Neuronal stem cell (in vitro differentiated cells): ENCODE measurements at regions not wholly inside any gene's neighbourhood (a gene's known extent, or its start where the extent isn't known, plus 50 kb on each side); places are given as distances from the start of the nearest gene placed in this dataset.

Experiments
- DNase-seq: peaks from one replicate; pipeline ENCODE4 v3.0.0-alpha.2; 2013; ENCODE audit warnings: low spot score
- H2AFZ ChIP-seq: one replicate; pipeline ENCODE4 v1.6.1; 2013; ENCODE audit warnings: mild to moderate bottlenecking, low read length, inconsistent platforms
- H2AK5ac ChIP-seq: 2 replicates; pipeline ENCODE4 v1.6.1; 2013; ENCODE audit warnings: low read depth, mild to moderate bottlenecking, inconsistent platforms, low read length, moderate library complexity, mixed read lengths
- H2BK120ac ChIP-seq: 2 replicates; pipeline ENCODE4 v1.6.1; 2013; ENCODE audit warnings: low read depth, mild to moderate bottlenecking, inconsistent platforms, low read length, moderate library complexity, mixed read lengths
- H2BK12ac ChIP-seq: one replicate; pipeline ENCODE4 v1.6.1; 2013; ENCODE audit warnings: low read length, inconsistent platforms
- H2BK15ac ChIP-seq: 2 replicates; pipeline ENCODE4 v1.6.1; 2013; ENCODE audit warnings: mild to moderate bottlenecking, low read length, inconsistent platforms, mixed read lengths
- H2BK5ac ChIP-seq: one replicate; pipeline ENCODE4 v1.6.1; 2013; ENCODE audit warnings: inconsistent platforms, mild to moderate bottlenecking, low read length, moderate library complexity
- H3K14ac ChIP-seq: one replicate; pipeline ENCODE4 v1.6.1; 2013; ENCODE audit warnings: low read length, inconsistent platforms
- H3K18ac ChIP-seq: 2 replicates; pipeline ENCODE4 v1.6.1; 2013; ENCODE audit warnings: low read length, inconsistent platforms
- H3K23ac ChIP-seq: 2 replicates; pipeline ENCODE4 v1.6.1; 2013; ENCODE audit warnings: low read depth, mild to moderate bottlenecking, mixed read lengths, low read length, inconsistent platforms; ENCODE audit not compliant: poor library complexity
- H3K27ac ChIP-seq: replicated peaks from 3 replicates; pipeline ENCODE4 v1.5.1; 2013; ENCODE audit warnings: low read length, inconsistent platforms
- H3K27me3 ChIP-seq, 3 experiments: 2 replicates each; pipeline ENCODE4 v1.6.1; 2013; ENCODE audit warnings: low read length in 3 of 3, mild to moderate bottlenecking in 2 of 3, inconsistent platforms in 1 of 3, low read depth in 1 of 3, mixed read lengths in 1 of 3, moderate library complexity in 1 of 3; ENCODE audit not compliant: control insufficient read depth in 3 of 3, insufficient read depth in 3 of 3
- H3K36me3 ChIP-seq, 2 donors: replicated peaks in 1 of 2; 2 replicates each; pipeline ENCODE4 v1.6.1; 2013; ENCODE audit warnings: low read length in 2 of 2; ENCODE audit not compliant: control insufficient read depth in 2 of 2, insufficient read depth in 2 of 2
- H3K4ac ChIP-seq: 2 replicates; pipeline ENCODE4 v1.6.1; 2013; ENCODE audit warnings: inconsistent platforms, mild to moderate bottlenecking, low read length, moderate library complexity
- H3K4me1 ChIP-seq, 2 donors: 1 replicate in 1 of 2; 2 replicates in 1 of 2; pipeline ENCODE4 v1.6.1; 2013; ENCODE audit warnings: low read length in 2 of 2, low read depth in 1 of 2; ENCODE audit not compliant: control insufficient read depth in 2 of 2, insufficient read depth in 1 of 2
- H3K4me2 ChIP-seq: one replicate; pipeline ENCODE4 v1.6.1; 2013; ENCODE audit warnings: mild to moderate bottlenecking, low read length, inconsistent platforms; ENCODE audit not compliant: insufficient read depth, poor library complexity, severe bottlenecking
- H3K4me3 ChIP-seq, 2 donors: 2 replicates each; pipeline ENCODE4 v1.5.1; 2013; ENCODE audit warnings: low read length in 2 of 2, mild to moderate bottlenecking in 2 of 2, inconsistent platforms in 1 of 2, moderate library complexity in 1 of 2
- H3K79me1 ChIP-seq: one replicate; pipeline ENCODE4 v1.6.1; 2013; ENCODE audit warnings: low read depth, mild to moderate bottlenecking, inconsistent platforms, low read length, moderate library complexity
- H3K9ac ChIP-seq: one replicate; pipeline ENCODE4 v1.6.1; 2013; ENCODE audit warnings: mild to moderate bottlenecking, low read depth, low read length, inconsistent platforms; ENCODE audit not compliant: poor library complexity
- H3K9me3 ChIP-seq, 2 donors: replicated peaks in 1 of 2; 2 replicates each; pipeline versions ENCODE3 to v1.6.1; 2013; ENCODE audit warnings: low read length in 2 of 2, mild to moderate bottlenecking in 2 of 2, inconsistent platforms in 1 of 2, low read depth in 1 of 2, mixed read lengths in 1 of 2, moderate library complexity in 1 of 2; ENCODE audit not compliant: control insufficient read depth in 2 of 2, insufficient read depth in 1 of 2
- H4K8ac ChIP-seq: one replicate; pipeline ENCODE4 v1.6.1; 2013; ENCODE audit warnings: low read depth, mild to moderate bottlenecking, inconsistent platforms, low read length, moderate library complexity
- H4K91ac ChIP-seq: one replicate; pipeline ENCODE4 v1.6.1; 2013; ENCODE audit warnings: low read length, low read depth, mild to moderate bottlenecking, inconsistent platforms; ENCODE audit not compliant: poor library complexity
- WGBS, 2 donors: extraction: QIAGEN DNeasy Blood & Tissue Kit; methylation state at CpG; one replicate each; pipeline ENCODE4 v1.1.7; 2013; ENCODE audit warnings: missing lambda C conversion rate in 2 of 2, mixed read lengths in 1 of 2; ENCODE audit not compliant: insufficient read length in 2 of 2, insufficient replicate concordance in 1 of 2; ENCODE audit errors: extremely low coverage in 2 of 2; 5-methylcytosine and 5-hydroxymethylcytosine counted together

DNA sequence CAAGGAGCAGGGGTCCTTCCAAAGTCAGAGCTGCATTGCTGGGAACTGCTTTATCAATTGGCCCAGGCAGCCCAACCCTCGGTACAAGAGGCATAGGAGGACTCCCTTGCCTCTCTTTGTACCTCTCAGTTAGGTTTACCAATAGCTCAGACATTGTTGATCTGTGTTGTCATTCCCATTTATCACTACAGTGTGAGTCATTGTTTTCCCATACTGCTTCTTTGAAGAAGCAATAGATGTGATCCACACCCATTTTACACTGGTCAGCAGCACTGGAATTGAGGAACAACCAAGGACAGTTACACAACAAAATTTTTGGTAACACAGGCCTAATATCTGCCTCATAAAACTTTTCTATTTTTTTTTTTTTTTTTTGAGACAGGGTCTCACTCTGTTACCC, 307.2 kb downstream of the SNX13 start:
- WGBS, 2 donors: no CpG with 5 or more reads among the region's 1 CpG
- Histone ChIP-seq H3K9ac (no peak overlapping the region), H3K4me1 (no peaks in the 10 kb centered on the region), H2BK12ac (no peak overlapping the region), H2AK5ac (no peak overlapping the region), H2BK5ac (no peak overlapping the region), H2AFZ (no peak overlapping the region), H3K4me3 (no peak overlapping the region), H4K8ac (no peak overlapping the region), H3K36me3 (no peaks in the 10 kb centered on the region), H3K4ac (no peak overlapping the region), H3K18ac (no peak overlapping the region), H2BK120ac (no peak overlapping the region), H3K27me3 (no peaks in the 10 kb centered on the region), H3K4me2 (no peak overlapping the region), H3K9me3 (no peaks in the 10 kb centered on the region), H3K23ac (no peak overlapping the region), H4K91ac (no peak overlapping the region), H3K14ac (no peak overlapping the region), H3K79me1 (no peaks in the 10 kb centered on the region), H3K27ac (no peak overlapping the region), H2BK15ac (no peak overlapping the region)
- no peak for DNase-seq

DNA sequence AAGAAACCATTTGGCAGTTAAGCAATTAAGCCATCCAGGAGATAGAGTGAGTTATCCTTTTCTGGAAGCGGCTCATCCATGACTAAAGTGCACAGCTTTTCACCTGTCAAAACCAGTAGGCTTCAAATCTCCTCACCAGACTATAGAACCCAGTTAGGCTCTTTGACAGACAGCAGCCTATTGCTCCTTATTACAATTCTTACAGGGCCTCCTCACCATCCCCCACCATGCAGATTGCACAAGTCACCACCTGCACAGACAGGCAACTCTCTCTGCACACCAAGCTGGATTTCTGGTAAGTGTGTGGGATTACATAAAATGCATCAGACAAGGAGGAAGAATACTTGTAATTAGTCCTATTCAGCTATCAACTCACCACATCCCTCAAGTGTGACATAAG, 301.6 kb downstream of the SNX13 start:
- Histone ChIP-seq H3K23ac (no peak overlapping the region), H3K36me3 (no peaks in the 10 kb centered on the region), H2BK120ac (no peak overlapping the region), H2BK5ac (no peak overlapping the region), H3K27me3 (no peaks in the 10 kb centered on the region), H3K27ac (no peak overlapping the region), H3K9ac (no peak overlapping the region), H3K79me1 (no peaks in the 10 kb centered on the region), H2AFZ (peak overlapping the region; percentile 17), H3K18ac (no peak overlapping the region), H3K4ac (no peak overlapping the region), H4K8ac (no peak overlapping the region), H4K91ac (no peak overlapping the region), H2BK15ac (no peak overlapping the region), H2BK12ac (no peak overlapping the region), H3K4me3 (no peak overlapping the region), H3K4me1 (peaks cover 3 to 7% of the 10 kb centered on the region in 2 donors), H3K4me2 (no peak overlapping the region), H2AK5ac (no peak overlapping the region), H3K14ac (no peak overlapping the region), H3K9me3 (peaks cover 2 to 3% of the 10 kb centered on the region in 2 donors)
- WGBS, 2 donors: no CpG with 5 or more reads among the region's 1 CpG
- DNase-seq: no peak

GRCh38 chr7:17640730-17641377, 299.4 kb downstream of the SNX13 start:
- Histone ChIP-seq H3K79me1 (no peaks in the 10 kb centered on the region), H2BK15ac (no peak overlapping the region), H3K27ac (no peak overlapping the region), H3K18ac (no peak overlapping the region), H4K91ac (no peak overlapping the region), H3K23ac (no peak overlapping the region), H3K9ac (no peak overlapping the region), H2BK5ac (no peak overlapping the region), H4K8ac (no peak overlapping the region), H2BK12ac (no peak overlapping the region), H3K4me3 (no peak overlapping the region), H3K27me3 (no peaks in the 10 kb centered on the region), H3K4me1 (peaks cover 3 to 7% of the 10 kb centered on the region in 2 donors), H3K14ac (no peak overlapping the region), H2AFZ (no peak overlapping the region), H3K4me2 (no peak overlapping the region), H2BK120ac (no peak overlapping the region), H3K4ac (no peak overlapping the region), H3K9me3 (peaks cover 2 to 3% of the 10 kb centered on the region in 2 donors), H2AK5ac (no peak overlapping the region), H3K36me3 (no peaks in the 10 kb centered on the region)
- no CpG with 5 or more reads among the region's 4 CpGs for WGBS, 2 donors
- peak; percentile 38 for DNase-seq

DNA sequence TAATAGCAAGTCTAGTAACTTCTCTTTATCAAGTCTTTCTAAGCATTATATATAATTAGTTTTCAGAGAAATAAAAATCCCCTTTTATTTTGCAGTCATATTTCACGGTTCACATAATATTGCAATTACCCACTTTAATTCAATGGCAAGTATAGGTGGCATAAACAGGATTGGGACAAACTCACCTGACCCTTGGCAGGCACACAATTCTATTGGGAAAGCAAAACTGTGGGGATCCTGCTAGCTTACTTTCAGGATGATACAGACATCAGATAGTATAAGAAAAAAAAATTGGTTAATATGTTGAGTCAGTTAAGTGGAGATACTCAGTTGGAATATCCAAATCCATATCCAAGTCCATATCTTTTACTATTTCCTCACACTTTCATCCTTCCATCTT, 294.8 kb downstream of the SNX13 start:
- Histone ChIP-seq H3K36me3 (no peaks in the 10 kb centered on the region), H3K18ac (no peak overlapping the region), H3K4ac (no peak overlapping the region), H2BK5ac (no peak overlapping the region), H3K9ac (no peak overlapping the region), H3K27me3 (no peaks in the 10 kb centered on the region), H3K4me2 (no peak overlapping the region), H3K14ac (no peak overlapping the region), H3K9me3 (peaks cover 2 to 3% of the 10 kb centered on the region in 2 donors), H4K8ac (no peak overlapping the region), H2BK120ac (no peak overlapping the region), H3K4me1 (no peaks in the 10 kb centered on the region), H3K79me1 (no peaks in the 10 kb centered on the region), H2BK15ac (no peak overlapping the region), H3K27ac (no peak overlapping the region), H4K91ac (no peak overlapping the region), H2BK12ac (no peak overlapping the region), H3K4me3 (no peak overlapping the region), H2AFZ (no peak overlapping the region), H2AK5ac (no peak overlapping the region), H3K23ac (no peak overlapping the region)
- no CpG with 5 or more reads among the region's 1 CpG for WGBS, 2 donors
- no peak for DNase-seq
